ENCODE measurements at regions not wholly inside any gene's neighbourhood (a gene's known extent, or its start where the extent isn't known, plus 50 kb on each side); places are given as distances from the start of the nearest gene placed in this dataset.

DNA sequence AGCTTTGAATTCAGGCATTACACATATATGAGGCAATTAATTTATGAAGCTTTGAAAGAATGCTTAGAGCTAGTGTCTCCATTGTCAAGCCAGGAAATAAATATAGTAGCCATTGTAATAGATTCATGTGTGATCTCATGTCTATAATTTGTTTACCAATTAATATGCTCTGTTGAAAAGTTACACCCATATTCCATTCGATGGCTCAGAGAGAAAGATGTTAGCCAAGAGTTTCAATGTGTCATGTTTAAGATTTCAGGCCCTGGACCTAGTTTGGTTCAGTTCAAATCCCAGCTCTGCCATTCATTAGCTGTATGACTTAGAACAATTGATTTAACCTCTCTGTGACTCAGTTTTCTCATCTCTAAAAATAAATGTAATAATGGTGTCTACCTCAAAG lies 263.3 kb downstream of the SNCA start:
- Histone ChIP-seq H3K27ac (ENCODE audit: insufficient read depth, low read depth, low read length) (no peak overlapping the region), H2AFZ (ENCODE audit: low read depth, low read length) (no peak overlapping the region), H3K79me2 (ENCODE audit: control insufficient read depth, insufficient read depth, low read length) (no peaks in the 10 kb centered on the region), H3K36me3 (ENCODE audit: control insufficient read depth in 2 of 2, extremely low read depth in 1 of 2, insufficient read depth in 2 of 2, low read length in 2 of 2) (no peaks in the 10 kb centered on the region), H3K4me2 (ENCODE audit: insufficient read depth, low read length) (no peak overlapping the region), H3K4me3 (replicated peaks in 1 of 3; ENCODE audit: insufficient read depth in 1 of 3, low read depth in 1 of 3, low read length in 3 of 3) (no peak overlapping the region), H3K4me1 (ENCODE audit: control insufficient read depth, extremely low read depth, insufficient read depth, low read length) (no peaks in the 10 kb centered on the region), H3K9me3 (replicated peaks; ENCODE audit: control insufficient read depth, insufficient read depth, low read length) (no peaks in the 10 kb centered on the region), H4K20me1 (replicated peaks; ENCODE audit: control insufficient read depth, extremely low read depth, insufficient read depth, low read length) (no peaks in the 10 kb centered on the region), H3K9ac (replicated peaks; ENCODE audit: extremely low read depth, insufficient read depth, low read length) (no peak overlapping the region), H3K9me1 (replicated peaks; ENCODE audit: control insufficient read depth, extremely low read depth, insufficient read depth, low read length) (no peaks in the 10 kb centered on the region), H3K27me3 (ENCODE audit: control insufficient read depth in 2 of 2, insufficient read depth in 2 of 2, low read length in 2 of 2) (no peaks in the 10 kb centered on the region)
- DNase-seq (ENCODE audit: low read depth, low spot score) (no peak), FAIRE-seq (no peak)
- intact Hi-C loops (cut with micrococcal nuclease) (no loop called here), dilution Hi-C loops (cut with MboI; ENCODE audit: extremely low pct_ligation_motif_present, low sequenced_read_pairs) (no loop called here)
- TF ChIP-seq GATA2 (IDR thresholded peaks at IDR 0.05; ENCODE audit: insufficient read depth, insufficient read length, low read depth, low read length) (no peak), EZH2 (IDR thresholded peaks at IDR 0.05; ENCODE audit: borderline replicate concordance, low read depth, low read length, severe bottlenecking) (no peak), POLR2AphosphoS5 (IDR thresholded peaks at IDR 0.05; ENCODE audit: insufficient read depth, low read depth, low read length) (no peak), POLR2A (IDR thresholded peaks at IDR 0.05; ENCODE audit: low read depth, low read length) (no peak), JUN (IDR thresholded peaks at IDR 0.05; ENCODE audit: borderline replicate concordance, insufficient read depth, insufficient read length, low read depth) (no peak), FOS (IDR thresholded peaks at IDR 0.05; ENCODE audit: borderline replicate concordance, insufficient read depth, low read length) (no peak), MYC (IDR thresholded peaks at IDR 0.05; ENCODE audit: low read depth, low read length) (no peak)
- TF ChIP-seq, protein P1, sequence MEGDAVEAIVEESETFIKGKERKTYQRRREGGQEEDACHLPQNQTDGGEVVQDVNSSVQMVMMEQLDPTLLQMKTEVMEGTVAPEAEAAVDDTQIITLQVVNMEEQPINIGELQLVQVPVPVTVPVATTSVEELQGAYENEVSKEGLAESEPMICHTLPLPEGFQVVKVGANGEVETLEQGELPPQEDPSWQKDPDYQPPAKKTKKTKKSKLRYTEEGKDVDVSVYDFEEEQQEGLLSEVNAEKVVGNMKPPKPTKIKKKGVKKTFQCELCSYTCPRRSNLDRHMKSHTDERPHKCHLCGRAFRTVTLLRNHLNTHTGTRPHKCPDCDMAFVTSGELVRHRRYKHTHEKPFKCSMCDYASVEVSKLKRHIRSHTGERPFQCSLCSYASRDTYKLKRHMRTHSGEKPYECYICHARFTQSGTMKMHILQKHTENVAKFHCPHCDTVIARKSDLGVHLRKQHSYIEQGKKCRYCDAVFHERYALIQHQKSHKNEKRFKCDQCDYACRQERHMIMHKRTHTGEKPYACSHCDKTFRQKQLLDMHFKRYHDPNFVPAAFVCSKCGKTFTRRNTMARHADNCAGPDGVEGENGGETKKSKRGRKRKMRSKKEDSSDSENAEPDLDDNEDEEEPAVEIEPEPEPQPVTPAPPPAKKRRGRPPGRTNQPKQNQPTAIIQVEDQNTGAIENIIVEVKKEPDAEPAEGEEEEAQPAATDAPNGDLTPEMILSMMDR (IDR thresholded peaks at IDR 0.05; ENCODE audit: extremely low read depth in 1 of 2, insufficient read depth in 1 of 2, low read depth in 1 of 2, low read length in 2 of 2): no peak
- TF ChIP-seq, protein P2, sequence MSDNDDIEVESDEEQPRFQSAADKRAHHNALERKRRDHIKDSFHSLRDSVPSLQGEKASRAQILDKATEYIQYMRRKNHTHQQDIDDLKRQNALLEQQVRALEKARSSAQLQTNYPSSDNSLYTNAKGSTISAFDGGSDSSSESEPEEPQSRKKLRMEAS (IDR thresholded peaks at IDR 0.05; ENCODE audit: insufficient read depth, insufficient read length): no peak
- ChIA-PET CTCF (interaction anchor here (0.9 kb wide), 1 partner anchor 16 kb away, joined by 3 read pairs; no protein-coding TSS in a partner anchor), POLR2A (no interaction called here)
- BruUV-seq (replicated peaks): no TSS peak
